GM21515 (cell line): ENCODE measurements at regions not wholly inside any gene's neighbourhood (a gene's known extent, or its start where the extent isn't known, plus 50 kb on each side); places are given as distances from the start of the nearest gene placed in this dataset.
"Not testable (repeated sequence)": the region's sequence is repeated elsewhere in the genome, so short reads cannot be mapped to it uniquely, and the experiment has no call there.

Source experiments
- ATAC-seq: cut with Tn5 transposase; IDR thresholded peaks from one replicate; pipeline ENCODE4 v1.9.1; 2021; ENCODE audit not compliant: unreplicated experiment

DNA sequence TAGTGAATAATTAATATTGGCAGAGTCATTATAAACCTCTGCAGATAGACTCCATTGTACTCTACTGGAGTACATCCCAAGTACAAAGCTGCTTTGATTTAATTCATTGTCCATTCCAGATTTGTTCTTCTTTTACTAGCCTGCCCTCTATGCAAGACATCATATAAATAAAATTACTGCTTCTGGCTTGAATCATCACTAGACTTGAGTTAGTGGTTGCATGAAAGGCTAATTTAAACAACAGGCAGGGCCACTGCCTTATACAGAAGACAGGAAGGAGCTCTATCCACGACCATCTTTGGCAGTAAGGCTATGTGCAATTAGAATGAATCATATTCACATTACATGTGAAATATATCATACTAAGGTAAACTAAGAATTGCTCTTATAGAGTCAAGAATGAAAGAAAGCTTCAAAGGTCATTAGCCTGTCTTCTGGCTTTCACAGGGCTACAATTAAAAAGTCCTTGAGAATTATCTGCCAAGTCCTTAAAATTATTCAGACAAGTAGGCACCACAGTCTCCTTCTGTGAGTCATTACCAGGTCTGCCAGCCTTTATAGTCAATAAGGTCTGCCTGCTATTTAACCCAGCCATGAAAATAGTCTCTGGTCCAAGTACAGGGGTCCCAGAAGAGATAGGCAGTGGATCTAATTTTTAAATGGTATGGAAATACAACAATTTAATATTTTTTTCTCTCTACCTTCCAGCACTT, 631.8 kb downstream of the TMTC2 start:
- no peak for ATAC-seq

DNA sequence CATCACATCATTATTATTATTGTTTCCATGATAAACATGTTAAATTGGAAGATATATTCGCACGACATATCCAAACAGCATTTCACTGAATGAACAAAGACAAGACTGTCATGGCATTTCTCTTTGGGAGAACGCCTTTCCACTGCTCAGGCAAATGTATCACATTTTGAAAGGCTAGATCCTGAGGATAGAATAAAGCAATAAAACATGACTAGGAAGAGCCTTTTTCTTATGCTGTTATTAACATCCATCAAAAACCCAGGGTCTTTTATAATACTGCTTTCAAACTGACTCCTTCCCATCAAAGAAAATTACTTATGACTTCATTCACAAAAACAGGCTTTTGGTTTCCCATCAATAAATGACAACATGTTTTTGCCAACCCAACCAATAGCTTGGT, 630.9 kb downstream of the TMTC2 start:
- ATAC-seq = no peak

DNA sequence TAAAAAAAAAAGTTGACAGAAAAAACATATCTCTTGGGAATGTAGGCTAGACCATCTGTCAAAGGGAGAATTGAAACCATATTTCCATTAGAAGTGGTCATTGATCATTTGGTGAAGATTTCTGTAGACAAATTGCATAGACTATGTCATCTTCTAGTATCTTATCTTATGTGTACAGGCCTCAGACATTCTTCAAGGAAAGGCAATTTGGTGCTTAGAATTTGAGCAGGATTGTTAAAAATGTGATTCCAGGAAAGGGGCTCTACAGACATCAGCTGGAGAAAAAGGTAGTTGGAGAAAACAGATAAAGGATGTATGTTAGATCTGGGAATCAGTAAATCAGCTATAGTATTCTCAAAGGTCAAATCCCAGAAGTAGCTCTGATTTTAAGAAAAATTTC, 627.1 kb downstream of the TMTC2 start:
- no peak for ATAC-seq

DNA sequence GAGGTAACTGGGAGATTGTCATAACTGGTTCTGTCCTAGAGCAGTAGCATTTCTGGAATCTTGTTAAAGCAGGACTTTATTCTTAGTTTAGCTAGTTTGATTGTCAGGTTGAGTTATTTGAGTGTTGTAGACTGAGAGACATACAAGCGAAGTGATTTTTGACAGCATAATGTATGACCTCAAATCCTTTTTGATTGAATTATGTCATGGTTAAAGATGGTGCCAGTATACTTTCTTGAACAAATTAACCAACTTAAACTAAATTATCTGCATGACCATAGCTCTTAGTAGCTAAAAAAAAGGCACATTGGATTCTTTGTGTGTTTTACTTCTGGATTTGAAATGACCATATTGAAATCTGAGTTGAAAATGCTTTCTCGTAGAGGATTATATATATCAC, 626.6 kb downstream of the TMTC2 start:
- no peak for ATAC-seq

DNA sequence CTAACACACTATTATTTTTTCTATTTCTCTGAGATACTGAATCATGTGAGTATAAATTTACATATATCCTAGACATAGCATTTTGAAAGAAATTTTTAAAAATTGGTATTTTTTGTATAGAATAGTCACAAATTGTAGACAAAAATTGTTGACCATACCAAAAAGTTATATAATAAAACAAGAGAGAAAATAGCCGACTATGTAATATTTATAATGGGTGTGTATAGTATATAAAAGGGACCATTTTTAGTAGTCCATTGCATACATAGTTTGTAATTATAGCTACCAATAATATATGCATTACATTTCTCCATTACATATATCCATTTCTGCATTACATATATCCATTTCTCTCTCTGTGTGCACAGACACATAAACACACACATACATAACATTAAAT, 590.2 kb downstream of the TMTC2 start:
- no peak for ATAC-seq

DNA sequence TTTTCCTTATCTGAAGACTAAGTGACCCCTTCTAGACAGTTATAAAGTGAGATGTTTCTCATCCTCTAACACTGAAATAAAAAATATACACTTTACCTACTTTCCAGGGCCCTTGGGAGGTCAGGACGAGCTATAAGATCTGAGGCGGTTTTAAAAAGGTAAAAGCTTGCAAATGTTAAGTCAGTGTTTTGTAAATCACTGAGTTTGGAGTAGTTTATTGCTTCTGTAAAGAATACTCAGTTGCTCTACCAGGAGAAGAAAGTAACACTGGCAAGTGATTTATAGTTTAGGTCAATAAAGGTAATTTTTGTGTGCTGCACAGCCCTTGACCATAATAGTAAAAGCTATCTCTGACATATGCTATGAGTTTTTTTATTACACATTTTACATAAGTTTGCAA, 584.5 kb downstream of the TMTC2 start:
- no peak for ATAC-seq

DNA sequence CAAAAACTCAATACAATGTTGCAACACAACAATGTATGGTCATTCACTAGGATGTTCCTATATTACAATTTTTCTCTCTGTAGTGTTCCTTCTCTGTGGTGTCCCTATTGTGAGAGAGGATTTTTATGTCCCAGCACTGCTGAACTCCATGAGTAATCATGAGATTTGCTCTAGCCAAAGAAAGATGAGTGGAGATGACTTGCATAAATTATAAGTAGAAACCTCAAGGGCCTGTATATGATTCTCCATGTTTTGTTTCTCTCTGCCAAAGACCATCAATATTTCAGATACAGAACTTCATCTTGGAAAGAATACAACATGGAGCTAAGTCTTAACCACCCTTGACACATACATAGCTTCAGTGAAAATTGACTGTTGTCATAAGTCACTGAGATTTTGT, 579.1 kb downstream of the TMTC2 start:
- no peak for ATAC-seq

DNA sequence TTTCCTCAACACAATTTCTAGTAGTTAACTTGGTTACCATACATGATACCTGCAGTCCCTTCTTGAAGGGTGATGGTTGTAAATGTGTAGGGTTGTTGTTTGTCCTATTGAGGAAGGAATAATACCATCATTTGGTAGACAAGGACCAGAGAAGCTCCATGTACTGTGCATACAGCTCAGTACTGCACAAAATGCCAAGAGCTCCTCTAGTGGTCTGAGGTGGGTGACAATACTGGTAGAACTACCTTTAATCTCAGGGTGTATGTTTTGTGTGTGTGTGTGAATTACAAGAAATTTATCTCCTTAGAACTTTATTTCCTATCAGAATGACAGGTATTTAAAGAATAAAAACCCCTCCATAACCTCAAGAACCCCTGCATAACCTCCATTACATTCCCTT, 575.3 kb downstream of the TMTC2 start:
- no peak for ATAC-seq

DNA sequence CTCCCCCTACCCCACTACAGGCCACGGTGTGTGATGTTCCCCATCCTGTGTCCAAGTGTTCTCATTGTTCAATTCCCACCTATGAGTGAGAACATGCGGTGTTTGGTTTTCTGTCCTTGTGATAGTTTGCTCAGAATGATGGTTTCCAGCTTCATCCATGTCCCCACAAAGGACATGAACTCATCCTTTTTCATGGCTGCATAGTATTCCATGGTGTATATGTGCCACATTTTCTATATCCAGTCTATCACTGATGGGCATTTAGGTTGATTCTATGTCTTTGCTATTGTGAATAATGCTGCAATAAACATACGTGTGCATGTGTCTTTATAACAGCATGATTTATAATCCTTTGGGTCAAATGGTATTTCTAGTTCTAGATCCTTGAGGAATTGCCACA, 573.4 kb downstream of the TMTC2 start:
- ATAC-seq = not testable (repeated sequence)

DNA sequence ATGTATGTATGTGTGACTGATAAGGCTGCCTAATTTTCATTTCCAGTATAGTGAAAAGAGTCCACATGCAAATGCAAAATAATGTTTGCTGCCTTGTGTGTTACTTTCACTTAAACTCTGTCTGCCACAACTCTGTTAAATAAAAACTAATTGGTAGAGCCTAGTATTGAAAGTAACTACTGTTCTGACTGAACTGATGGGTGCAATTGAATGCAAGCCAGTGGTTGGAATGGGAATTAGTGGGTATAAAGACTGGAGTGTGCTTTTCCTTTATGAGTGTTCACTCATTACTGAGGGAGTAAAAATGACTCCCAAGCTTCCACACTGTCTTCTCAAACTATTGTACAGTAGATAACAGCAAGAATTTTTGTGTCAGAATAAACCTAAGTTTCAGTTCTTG, 571.0 kb downstream of the TMTC2 start:
- no peak for ATAC-seq

DNA sequence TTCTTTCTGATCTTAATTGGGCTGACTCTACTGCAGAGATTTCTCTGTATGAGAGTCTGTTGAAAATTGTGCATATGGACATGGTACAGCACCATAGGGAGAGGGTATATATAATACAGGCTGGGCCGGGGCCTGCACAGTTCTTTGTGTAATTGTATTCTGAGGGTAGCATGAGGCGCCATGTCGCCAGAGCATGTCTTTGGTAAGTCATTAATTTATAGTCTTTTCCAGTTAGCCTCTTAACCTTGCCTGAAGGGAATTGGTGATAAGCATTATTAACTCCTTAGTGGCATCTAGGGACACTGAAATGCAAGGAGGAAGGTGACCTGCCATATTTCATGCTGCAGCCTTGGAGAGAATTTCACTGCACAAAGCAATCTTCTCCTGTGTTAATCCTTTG, 569.9 kb downstream of the TMTC2 start:
- ATAC-seq = no peak

DNA sequence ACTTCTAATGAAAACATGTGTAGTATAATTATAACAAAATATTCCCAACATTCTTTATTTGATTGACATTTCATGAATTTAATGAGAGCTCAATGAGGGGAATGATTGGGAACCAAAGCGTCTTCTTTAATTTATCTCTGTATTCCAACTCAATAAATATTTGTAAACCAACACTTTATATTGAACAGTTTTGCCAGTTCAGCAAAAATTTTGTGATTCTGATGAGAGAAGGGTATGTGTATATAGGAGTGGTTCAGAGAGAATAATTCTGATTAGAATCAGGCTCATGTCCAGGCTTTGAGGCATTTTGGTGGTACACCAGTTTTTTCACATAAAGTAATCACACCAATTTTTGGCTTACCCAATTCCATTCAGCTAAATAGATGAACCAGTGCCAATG, 564.2 kb downstream of the TMTC2 start:
- no peak for ATAC-seq

DNA sequence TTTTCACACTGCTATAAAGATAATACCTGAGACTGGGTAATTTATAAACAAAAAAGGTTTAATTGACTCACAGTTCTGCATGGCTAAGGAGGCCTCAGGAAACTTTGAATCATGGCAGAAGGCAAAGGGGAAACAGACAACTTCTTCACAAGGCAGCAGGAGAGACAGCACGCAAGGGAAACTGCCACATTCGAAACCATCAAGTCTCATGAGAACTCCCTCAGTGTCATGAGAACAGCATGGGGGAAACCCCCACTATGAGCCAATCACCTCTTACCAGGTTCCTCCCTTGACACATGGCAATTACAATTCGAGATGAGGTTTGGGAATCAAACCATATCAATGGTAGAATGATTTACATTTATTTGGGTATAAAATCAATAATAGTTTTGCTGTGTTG, 558.5 kb downstream of the TMTC2 start:
- no peak for ATAC-seq

DNA sequence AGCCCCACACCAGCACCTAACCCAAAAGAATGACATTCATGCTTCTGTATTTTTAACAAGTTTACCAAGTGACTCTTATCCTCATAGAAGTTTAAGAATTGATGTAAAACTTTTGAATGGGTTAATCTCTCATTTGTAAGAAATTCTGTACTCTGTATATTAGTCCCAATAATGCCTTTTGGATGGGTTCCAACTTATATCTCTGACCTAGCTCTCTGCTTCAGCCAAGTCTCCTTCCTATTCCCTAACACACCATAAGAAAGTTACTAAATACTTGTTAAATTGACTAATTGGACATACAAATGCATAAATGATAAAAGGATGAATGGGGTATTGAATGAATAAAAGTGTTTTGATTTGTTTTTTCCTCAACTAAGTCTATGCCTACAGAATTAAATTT, 557.3 kb downstream of the TMTC2 start:
- ATAC-seq = no peak

DNA sequence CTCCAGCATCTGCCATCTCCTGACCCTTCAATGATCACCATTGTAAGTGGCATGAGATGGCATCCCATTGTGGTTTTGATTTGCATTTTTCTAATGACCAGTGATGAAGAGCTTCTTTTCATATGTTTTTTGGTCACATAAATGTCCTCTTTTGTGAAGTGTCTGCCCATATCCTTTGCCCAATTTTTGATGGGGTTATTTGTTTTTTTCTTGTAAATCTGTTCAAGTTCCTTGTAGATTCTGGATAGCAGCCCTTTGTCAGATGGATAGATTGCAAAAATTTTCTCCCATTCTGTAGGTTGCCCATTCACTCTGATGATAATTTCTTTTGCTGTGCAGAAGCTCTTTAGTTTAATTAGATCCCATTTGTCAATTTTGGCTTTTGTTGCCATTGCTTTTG, 547.3 kb downstream of the TMTC2 start:
- not testable (repeated sequence) for ATAC-seq

DNA sequence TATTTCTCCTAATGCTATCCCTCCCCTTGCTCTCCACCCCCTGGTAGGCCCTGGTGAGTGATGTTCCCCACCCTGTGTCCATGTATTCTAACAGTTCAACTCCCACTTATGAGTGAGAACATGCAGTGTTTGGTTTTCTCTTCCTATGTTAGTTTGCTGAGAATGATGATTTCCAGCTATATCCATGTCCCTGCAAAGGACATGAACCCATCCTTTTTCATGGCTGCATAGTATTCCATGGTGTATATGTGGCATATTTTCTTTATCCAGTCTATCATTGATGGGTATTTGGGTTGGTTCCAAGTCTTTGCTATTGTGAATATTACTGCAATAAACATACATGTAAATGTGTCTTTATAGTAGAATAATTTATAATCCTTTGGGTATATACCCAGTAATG, 540.3 kb downstream of the TMTC2 start:
- not testable (repeated sequence) for ATAC-seq

DNA sequence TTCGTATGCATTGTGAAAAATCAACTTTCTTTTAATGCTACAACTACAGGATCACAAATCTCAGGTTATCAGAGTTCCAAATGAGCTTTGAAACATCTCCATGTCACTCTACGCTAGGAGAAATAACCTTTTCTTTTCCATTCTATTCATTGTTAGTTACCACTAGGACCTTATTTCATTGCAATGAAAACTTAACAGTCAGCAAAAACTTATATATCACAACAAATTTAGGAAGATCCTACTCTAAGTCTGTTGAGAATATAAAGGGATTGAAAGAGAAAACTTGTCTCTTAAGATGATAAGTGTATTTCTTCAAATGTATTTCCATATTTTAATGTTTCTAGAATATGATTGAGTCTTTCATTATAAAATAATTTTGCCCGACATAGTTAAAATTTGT, 539.1 kb downstream of the TMTC2 start:
- ATAC-seq = no peak

DNA sequence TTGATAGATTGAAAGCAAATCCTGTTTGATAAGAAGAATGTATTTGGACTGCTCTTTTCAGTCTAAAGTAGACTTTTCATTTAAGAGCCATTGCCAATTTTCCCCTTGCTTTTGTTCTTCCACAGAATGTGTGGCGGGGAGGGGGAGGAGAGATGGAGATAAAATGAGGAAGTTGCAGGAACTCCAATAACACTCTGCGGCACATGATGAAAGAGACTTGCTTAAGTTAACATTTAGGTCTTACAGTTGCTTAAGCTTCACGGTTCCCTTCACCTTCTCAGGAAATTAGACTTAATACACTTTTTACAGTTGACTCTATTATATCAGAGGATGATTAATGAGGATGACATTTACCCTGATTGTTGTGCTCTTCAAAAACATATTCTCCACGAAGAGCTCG, 537.3 kb downstream of the TMTC2 start:
- ATAC-seq = no peak

DNA sequence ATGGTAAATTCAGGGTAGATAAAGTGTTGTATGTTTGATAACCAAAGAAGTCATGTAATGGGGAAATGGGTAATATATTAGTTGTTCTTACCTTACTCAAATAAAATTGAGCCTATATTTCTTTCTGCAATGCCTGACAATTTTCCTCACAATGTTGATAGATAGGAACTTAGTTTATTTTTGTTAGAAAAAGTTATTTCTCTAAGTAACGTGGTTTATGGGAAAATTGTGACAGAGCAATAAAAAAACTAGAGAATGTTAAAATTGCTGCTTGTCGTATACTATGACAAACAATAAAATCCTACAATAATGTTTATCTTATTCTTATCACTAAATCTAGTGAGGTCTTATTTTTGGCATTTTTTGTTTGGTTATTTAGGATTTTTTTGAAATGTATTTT, 534.1 kb downstream of the TMTC2 start:
- ATAC-seq = no peak

DNA sequence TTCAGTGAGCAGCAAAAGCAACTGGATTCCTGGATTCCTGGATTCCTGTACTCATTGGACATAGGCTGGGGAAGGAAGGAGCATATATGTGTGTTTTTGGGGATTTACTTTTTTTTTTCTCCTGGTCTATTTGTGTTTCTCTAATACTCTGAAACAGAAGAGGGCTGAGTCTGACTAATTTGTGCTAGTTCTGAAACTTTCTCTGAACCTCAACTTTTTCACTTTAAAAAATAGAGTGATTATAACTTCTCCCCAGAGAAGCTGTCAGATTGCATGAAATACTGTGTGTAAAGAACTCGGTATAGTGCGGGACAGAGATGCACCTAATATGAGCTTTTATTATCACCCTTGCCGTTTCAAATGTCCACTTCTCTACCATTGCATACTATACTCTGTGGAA, 529.5 kb downstream of the TMTC2 start:
- ATAC-seq = no peak

DNA sequence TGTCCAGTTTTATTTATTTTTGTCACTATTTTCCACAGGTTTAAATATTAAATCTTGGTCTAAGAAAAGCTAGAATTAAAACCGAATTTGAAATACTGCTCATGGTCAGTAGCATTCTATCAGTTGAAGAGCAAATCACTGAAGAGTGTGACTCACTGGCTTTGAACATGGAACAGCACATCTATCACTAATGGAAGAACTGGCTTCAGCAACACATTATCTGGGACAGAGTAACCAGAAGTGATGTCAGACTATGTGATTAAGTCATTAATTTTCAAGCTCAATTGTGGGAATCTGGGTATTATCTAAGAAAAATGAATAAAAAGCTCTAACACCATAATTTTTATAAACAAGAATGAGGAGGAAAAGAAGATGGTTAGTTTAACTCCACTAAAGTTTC, 527.5 kb downstream of the TMTC2 start:
- ATAC-seq = no peak

DNA sequence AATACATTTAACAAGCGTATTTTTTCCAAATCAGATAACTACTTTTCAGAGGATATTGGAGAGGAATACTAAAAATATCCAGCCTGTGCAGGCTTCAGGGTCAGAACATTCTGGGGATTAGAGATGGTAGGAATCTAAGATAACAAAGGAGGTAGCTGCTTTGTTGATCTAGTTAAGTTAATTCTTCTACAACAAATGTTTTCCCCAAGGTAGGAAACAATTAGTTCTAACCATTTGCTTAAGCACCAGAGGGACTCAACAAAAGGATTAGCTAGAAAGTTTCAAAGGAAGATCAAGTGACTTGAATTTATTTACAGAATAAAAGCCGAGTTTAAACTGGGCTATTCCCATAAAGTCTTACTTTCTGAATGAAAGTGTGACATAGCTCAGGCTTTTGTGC, 524.2 kb downstream of the TMTC2 start:
- no peak for ATAC-seq

DNA sequence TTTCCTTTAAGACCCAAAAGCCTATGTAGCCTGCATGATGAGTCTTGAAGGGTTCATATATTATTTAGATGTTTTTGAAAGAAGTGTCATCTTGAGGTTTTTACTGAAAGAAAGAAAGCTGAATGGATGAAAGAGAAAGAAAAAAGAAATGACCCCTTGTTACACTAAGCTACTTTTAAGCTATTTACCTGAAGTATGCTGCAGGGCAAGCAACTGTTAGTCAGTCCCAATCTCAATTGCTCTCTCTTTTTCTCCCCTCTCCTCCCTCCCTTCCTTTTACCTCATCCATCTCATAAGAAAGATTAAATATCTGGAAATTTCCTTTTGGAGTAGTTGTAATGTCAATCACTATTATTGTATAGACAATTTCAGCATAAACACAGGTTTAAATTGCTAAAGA, 512.4 kb downstream of the TMTC2 start:
- no peak for ATAC-seq
